GM10847 (cell line): ENCODE measurements at regions not wholly inside any gene's neighbourhood (a gene's known extent, or its start where the extent isn't known, plus 50 kb on each side); places are given as distances from the start of the nearest gene placed in this dataset.

Experiments
- POLR2A ChIP-seq: IDR thresholded peaks from 2 replicates; pipeline ENCODE4 v1.6.1; 2011; ENCODE audit not compliant: insufficient read length; ENCODE audit errors: extremely low read depth

DNA sequence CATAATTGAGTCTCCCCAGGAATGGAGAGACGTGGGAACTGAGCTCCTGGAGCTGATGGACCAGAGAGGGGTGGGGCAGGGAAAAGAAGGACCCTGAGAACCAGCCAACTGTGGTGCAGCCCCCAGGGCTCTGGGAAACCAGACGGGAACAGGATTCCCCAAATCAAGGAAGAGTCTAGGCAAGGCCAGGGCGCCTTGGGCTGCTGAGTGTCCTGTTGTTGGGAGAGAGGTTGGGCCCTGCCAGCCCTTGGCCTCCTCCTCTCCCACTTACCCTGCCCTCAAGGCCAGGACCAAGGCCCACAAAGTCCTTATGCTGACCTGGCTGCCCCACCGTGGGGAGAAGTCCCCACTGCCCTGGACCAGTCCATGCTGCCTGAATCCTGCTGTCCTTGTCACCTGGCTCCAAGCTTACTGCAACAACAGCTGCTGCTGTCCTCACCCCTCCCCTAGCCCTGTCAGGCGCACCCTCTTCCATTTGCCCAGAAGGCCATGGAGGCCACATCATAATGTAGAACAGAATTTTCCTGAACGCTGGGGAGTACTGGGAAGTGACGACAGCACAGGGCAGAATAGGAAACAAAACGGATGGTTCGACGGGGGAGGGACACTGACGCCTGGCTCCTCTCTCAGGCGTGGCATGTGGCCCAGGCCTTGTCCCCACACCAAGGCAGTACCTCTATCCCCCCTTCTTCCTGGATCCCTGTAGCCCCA lies 132.9 kb upstream of the ZMIZ1 start:
- no peak for TF ChIP-seq POLR2A

DNA sequence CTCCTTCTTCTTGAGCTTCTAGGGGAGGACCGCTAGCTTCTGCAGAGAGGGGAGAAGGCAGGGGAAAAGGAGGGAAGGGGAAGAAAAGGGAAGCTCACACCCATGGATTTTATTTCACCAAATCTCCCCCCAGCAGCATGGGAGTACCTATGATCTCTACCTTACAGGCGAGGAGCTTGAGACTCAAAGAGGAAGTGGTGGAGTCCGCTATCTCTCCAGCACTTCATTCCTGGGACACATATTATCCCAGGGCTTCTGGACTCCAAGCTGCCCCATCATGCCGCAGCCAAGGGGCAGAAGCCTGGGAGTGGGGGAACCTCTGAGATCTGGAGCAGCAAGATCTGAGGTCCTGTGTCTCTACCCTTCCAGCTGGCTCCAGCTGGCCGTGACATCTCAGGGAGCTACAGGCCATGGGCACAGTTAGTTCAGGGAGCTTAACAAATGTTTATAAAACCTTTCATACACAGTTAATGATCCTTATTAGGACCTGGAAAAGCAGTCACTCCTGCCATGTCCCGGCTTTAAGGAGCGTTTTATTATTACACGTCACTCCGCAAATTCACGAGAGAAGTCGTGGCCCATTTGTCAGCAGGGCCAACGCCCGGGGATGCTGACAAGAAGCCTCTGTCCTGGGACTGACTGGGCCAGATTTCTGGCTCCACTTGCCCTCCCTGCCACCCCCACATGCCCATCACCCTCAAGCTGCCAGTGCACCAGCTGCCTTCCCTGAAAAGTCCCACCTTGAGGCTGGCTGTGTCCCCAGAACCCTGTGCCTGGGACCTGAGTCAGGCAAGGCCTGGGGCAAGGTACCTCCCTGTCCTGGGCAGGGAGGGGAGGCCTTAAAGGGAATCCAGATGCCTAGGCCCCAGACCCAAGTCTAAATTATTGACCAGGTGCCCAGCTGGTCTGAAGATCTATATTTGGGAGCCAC lies 132.1 kb upstream of the ZMIZ1 start:
- no peak for TF ChIP-seq POLR2A

DNA sequence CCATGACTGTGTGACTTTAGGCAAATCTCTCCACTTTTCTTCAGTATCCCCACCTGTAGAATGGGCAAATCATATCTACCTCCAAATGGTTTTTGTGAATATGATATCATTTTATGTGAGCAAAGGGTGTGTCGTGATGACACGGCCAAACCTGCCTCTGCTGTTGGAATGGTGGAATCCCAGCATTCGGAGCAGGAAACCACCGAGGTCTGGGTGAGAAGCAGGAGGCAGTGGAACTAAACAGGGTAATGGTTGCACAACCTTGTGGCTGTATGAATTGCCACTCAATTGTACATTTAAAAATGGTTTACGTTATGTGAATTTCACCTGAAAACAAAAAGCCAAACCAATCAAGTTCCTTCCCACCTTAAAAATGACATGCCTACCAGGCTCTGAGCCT lies 131.4 kb upstream of the ZMIZ1 start:
- no peak for TF ChIP-seq POLR2A

- TF ChIP-seq POLR2A = no peak
Observed at GRCh38 chr10:78937800-78938694, 130.7 kb upstream of the ZMIZ1 start.

DNA sequence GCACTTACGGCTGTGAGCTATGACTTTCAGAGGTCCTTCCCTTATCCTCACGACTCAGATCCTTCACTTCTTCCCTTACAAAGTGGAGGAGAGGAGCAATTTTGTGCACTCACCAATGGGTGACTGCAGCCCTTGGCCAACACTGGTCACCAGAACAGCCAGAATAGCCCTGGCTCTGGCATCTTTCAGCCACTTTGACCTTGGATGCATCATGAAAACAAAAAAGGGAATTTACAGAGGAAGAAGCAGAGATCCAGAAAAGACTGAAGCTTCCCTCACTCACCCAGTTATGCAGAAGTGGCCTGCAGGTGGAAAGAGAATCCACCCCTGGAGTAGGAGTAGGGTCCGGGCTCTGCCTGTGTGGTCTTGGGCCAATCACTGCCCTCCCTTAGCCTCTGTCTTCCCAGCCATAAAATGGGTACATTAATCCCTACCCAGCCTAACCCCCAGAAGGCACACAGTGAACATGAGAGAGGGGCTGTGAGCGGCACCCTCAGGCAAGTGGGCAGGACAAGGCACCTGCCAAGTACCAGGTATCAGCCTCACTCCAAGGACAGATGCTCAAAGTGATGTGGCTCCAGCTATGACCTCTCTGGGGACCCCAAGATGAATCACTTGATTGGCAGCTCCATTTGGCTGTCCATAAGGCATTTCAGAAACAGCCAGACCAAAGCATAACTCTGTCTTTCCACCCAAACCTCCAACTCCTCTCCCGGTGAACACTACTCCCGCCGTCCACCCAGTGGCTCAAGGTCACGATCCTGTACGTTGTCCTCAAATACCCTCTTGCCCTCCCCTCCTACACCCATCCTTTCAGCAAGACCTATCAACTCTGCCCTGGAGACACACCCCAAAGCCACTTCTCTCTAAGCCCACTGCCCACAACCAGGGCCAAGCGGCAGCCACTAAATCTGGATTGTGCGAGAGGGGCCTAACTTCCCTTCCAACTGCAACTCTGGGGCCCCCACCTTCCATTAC lies 129.8 kb upstream of the ZMIZ1 start:
- no peak for TF ChIP-seq POLR2A

DNA sequence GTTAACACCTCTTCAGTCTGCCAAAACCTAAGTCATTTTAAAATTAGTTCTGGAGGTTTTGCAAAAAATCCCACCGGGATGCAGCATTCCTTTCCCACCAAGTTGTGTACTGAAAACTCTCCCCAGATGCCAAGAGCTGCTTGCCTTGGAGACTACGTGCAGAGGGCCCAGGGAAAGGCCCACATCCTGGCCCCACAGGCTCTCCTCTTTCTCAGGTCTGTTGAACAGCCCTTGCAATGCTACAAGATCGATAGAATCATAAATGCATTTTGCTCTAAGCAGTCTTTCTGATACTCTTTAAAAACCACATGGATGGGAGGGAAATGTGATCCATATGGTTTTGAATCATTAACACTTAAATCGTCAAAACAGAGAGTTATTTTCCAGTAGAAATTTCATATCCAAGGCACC lies 126.7 kb upstream of the ZMIZ1 start:
- no peak for TF ChIP-seq POLR2A

DNA sequence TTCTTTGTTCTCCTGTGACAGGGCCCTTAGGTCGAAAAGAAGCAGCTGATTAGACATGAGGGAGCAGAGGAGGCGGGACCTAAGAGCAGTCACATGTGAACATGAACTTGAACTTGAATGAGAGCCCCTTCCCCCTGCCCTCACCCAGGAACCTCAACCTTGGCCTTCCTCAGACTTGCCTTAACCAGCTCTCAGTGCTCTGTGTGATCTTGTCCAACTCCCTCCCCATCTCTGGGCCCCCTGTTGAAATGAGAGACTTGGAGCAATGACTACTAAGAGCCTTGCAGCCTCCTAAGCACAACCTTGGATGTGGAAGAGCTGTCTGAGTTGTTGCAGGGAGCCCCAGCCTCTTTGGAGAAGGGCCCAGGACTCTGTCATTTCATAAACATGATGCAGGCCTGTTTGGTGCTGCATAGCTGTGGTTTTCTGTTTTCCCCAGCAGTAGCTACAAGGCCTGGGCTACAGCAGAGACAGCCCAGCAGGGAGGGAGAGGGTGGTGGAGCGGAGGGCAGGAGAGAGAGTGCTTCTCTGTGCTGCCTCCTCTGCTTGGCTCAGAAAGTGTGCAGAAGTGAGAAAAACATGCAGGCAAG lies 123.9 kb upstream of the ZMIZ1 start:
- no peak for TF ChIP-seq POLR2A

DNA sequence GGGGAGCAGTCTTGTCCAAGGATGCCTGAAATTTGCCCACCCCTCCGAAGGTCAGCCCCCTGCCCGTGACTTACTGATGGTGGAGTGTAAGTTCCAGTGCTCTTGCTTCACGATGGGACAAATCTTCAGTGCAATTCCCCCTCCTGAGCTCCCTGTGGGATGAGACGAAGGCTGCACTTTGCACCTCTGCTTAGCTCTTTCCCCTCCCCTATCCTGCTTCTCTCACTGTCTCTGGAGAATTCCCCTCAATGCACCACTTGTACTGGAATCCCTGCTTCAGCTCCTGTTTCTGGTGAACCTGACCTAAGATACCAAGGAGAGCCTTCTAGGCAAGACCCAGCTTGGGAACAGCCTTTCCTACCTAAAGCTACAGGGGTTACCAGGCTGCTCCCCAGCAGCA lies 122.9 kb upstream of the ZMIZ1 start:
- no peak for TF ChIP-seq POLR2A

DNA sequence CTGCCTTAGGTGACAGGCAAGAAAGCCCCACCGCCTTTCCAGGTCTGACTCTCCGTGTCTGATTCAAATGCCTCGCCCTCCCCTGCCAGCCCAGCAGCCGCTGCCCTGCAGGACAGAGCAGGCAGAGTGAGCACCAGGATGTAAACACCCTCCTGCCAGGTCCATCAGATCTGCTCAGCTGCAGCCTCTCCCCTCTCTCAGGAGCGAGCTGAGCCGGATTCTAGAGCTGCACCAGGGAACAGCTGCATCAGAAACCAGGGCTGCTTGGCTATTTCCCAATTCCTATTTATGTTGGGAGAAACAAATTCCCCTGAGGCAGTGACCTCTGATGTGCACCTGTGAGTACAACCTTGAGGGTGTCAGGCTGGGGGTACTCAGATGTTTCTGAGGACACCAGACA lies 121.5 kb upstream of the ZMIZ1 start:
- TF ChIP-seq POLR2A = no peak

- TF ChIP-seq POLR2A = no peak
Observed at GRCh38 chr10:78947733-78948132, 121.0 kb upstream of the ZMIZ1 start.

- no peak for TF ChIP-seq POLR2A
Observed at GRCh38 chr10:78948621-78949030, 120.1 kb upstream of the ZMIZ1 start.

- TF ChIP-seq POLR2A = no peak
Observed at GRCh38 chr10:78950656-78951587, 117.8 kb upstream of the ZMIZ1 start.

- TF ChIP-seq POLR2A = no peak
Observed at GRCh38 chr10:78952030-78952429, 116.7 kb upstream of the ZMIZ1 start.
